ENCODE measurements at regions not wholly inside any gene's neighbourhood (a gene's known extent, or its start where the extent isn't known, plus 50 kb on each side); places are given as distances from the start of the nearest gene placed in this dataset.

DNA sequence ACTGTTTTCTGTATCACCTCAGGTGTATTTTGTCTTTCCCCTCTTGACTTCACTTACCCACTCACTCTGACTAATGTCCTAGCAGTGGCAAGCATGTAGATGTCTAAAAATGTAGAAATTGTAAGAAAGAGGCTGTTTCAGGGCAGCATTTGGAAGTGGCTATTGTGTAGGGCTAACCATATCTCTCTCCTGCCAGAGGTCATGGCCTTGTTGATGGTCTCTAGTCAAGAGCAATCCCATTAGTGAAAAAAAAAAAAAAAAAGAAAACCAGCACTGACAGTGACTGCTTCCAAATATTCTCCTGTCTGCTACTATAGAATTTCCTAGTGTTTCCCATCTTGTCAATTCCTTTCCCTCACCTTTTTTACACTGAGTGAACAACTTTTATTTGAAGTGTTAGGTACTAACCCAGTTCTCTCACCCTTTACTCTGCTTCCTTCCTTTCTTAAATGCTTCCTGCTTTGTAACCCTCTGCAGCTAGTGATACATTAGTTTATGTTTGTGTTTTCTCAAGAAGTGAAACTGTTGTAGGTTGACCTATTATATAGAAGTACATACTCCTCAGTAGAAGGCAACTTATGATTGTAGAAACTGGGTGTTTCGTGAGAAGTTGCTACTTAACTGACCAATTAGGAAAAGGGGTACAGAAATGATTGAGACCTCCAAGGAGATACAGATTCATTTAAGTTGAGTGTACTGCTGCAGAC, 174.1 kb upstream of the PTPRK start:
- no peak for DNase-seq (ENCODE audit: low spot score)
- in situ Hi-C loops (cut with MboI; ENCODE audit: low sequenced_read_pairs, unreplicated experiment) = no loop called here
- TF ChIP-seq, protein P1, sequence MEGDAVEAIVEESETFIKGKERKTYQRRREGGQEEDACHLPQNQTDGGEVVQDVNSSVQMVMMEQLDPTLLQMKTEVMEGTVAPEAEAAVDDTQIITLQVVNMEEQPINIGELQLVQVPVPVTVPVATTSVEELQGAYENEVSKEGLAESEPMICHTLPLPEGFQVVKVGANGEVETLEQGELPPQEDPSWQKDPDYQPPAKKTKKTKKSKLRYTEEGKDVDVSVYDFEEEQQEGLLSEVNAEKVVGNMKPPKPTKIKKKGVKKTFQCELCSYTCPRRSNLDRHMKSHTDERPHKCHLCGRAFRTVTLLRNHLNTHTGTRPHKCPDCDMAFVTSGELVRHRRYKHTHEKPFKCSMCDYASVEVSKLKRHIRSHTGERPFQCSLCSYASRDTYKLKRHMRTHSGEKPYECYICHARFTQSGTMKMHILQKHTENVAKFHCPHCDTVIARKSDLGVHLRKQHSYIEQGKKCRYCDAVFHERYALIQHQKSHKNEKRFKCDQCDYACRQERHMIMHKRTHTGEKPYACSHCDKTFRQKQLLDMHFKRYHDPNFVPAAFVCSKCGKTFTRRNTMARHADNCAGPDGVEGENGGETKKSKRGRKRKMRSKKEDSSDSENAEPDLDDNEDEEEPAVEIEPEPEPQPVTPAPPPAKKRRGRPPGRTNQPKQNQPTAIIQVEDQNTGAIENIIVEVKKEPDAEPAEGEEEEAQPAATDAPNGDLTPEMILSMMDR (IDR thresholded peaks at IDR 0.05; ENCODE audit: borderline replicate concordance, control extremely low read depth, extremely low read depth, insufficient read depth, missing control alignments) = no peak

DNA sequence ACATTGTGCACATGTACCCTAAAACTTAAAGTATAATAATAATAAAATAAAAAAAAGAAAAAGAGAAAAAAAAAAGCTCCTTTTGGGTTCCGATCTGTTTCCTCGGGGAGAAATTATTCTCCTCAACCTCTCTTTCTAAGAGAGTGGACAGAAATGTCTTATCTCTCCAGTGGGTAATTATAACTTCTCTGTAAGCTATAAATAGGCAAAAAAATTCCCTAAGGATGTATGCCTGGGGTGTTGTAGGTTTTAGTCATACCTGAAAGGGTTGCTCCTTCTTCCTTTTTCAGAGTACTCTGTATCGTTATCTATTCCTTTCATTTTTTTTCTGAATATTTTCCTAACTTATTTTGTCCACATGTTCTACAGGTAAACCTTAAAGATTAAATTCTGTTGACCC, 169.7 kb upstream of the PTPRK start:
- TF ChIP-seq, protein P1 (IDR thresholded peaks at IDR 0.05; ENCODE audit: borderline replicate concordance, control extremely low read depth, extremely low read depth, insufficient read depth, missing control alignments) = no peak
- DNase-seq (ENCODE audit: low spot score) = no peak
- in situ Hi-C loops (cut with MboI; ENCODE audit: low sequenced_read_pairs, unreplicated experiment) = no loop called here

DNA sequence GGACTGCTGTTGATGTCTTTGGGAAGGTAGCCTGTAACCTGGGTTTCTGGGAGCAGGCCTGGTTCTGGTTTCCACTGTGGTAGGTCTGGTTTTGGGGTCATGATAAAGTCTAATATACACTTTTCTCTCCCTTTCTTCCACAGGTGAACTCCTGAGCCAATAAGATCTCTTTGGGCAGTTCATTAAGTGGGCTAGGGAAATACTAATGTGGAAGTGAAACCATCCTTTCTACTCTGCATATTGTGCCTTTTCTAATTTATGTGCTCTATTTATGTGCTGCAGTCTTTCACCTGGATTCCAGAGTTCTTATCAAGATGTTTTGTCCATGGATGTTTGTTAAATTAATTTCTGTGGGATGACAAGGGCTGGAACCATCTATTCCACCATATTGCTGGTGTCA, 165.7 kb upstream of the PTPRK start:
- no peak for DNase-seq (ENCODE audit: low spot score)
- in situ Hi-C loops (cut with MboI; ENCODE audit: low sequenced_read_pairs, unreplicated experiment) = no loop called here
- TF ChIP-seq, protein P1 (IDR thresholded peaks at IDR 0.05; ENCODE audit: borderline replicate concordance, control extremely low read depth, extremely low read depth, insufficient read depth, missing control alignments) = no peak

DNA sequence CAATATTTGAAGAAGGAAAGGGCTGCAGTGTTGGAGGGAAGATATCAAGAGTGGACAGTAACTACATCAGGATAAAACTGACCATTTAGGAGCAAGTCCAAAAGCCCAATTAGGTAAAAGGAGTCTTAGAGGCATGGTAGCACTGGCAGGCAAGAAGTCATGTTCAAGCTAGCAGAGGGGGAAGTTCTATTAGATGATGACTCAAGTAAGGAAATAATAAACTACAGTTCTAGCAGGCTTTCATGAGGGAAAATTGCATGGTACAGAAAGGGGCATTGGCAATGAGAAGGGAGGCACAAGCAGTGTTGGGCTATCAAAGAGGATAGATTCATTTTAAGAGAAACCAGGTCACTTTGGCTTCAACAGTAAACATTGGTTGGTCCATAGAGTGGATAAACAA, 156.1 kb upstream of the PTPRK start:
- in situ Hi-C loops (cut with MboI; ENCODE audit: low sequenced_read_pairs, unreplicated experiment) = no loop called here
- DNase-seq (ENCODE audit: low spot score) = no peak
- TF ChIP-seq, protein P1 (IDR thresholded peaks at IDR 0.05; ENCODE audit: borderline replicate concordance, control extremely low read depth, extremely low read depth, insufficient read depth, missing control alignments) = no peak

DNA sequence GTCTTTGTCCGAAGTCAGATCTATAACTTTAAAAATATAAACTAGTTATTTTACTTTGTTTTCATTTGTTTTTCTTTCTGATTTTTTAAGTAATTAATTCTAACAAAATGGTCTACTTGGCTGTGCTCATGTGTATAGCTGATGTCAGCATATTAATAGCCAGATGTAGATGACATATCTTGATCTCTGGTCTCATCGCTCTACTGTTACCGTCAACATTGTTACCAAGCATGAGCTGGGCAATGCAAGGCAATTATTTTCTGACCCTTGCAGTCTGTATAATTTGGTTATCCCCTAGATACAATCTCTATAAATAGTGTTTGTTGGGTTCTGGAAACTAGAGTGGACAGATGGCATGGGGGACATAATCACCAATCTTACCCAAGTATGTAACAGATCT, 151.6 kb upstream of the PTPRK start:
- no peak for DNase-seq (ENCODE audit: low spot score)
- TF ChIP-seq, protein P1 (IDR thresholded peaks at IDR 0.05; ENCODE audit: borderline replicate concordance, control extremely low read depth, extremely low read depth, insufficient read depth, missing control alignments) = no peak
- in situ Hi-C loops (cut with MboI; ENCODE audit: low sequenced_read_pairs, unreplicated experiment) = no loop called here

DNA sequence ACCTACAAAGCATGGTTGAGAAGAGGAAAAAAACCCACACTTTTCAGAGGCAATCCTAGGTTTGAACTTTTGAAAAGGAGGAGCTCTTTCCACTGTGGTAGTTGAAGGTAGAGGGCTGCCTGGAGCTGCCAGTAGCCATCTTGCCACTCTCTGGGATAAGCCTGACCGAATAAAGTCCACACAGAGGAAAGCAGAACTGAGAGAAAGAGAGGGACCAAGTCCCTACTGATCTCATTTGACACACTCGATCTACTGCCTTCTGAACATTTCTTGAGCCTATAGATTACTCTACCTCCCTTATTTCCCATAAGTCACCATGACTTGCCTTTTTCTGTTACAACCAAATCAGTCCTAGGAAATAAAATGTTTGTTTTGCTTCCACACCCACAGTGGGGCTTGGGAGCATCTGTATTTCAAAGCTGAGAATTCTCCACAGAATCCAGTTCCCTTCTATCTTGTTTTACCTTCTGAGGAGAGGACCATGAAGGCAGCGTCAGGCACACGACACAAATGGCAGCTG, 147.0 kb upstream of the PTPRK start:
- TF ChIP-seq, protein P1 (IDR thresholded peaks at IDR 0.05; ENCODE audit: borderline replicate concordance, control extremely low read depth, extremely low read depth, insufficient read depth, missing control alignments) = no peak
- in situ Hi-C loops (cut with MboI; ENCODE audit: low sequenced_read_pairs, unreplicated experiment) = no loop called here
- no peak for DNase-seq (ENCODE audit: low spot score)

Data from GM13976 (cell line).